ENCODE measurements at regions not wholly inside any gene's neighbourhood (a gene's known extent, or its start where the extent isn't known, plus 50 kb on each side); places are given as distances from the start of the nearest gene placed in this dataset.

- no peak for TF ChIP-seq CTCF (conservative IDR thresholded peaks at IDR 0.05; ENCODE audit: low read length)
- TF ChIP-seq EZH2phosphoT487 (IDR thresholded peaks at IDR 0.05; ENCODE audit: borderline replicate concordance, low read depth, low read length), result no peak
These were observed 266.7 kb downstream of the CSNK1G3 start for GRCh38 chr5:123778641-123779040.
